A673 (cell line): ENCODE measurements at regions not wholly inside any gene's neighbourhood (a gene's known extent, or its start where the extent isn't known, plus 50 kb on each side); places are given as distances from the start of the nearest gene placed in this dataset.

Experiments
- EZH2 ChIP-seq: fragments of 200-600 bp; sonication (generic); IDR thresholded peaks from 2 replicates; pipeline ENCODE4 v1.6.1; 2017; ENCODE audit warnings: borderline replicate concordance, low read depth, mild to moderate bottlenecking, mixed read lengths, antibody characterized with exemption, low read length; ENCODE audit not compliant: poor library complexity, severe bottlenecking
- TF ChIP-seq, protein P1 (sequence below): fragments of 300-800, 200-600 bp; sonication (generic); conservative IDR thresholded peaks from 2 replicates; pipeline ENCODE4 v1.5.1; 2017; ENCODE audit warnings: low read depth, mild to moderate bottlenecking, antibody characterized with exemption, low read length, moderate library complexity, mixed read lengths

DNA sequence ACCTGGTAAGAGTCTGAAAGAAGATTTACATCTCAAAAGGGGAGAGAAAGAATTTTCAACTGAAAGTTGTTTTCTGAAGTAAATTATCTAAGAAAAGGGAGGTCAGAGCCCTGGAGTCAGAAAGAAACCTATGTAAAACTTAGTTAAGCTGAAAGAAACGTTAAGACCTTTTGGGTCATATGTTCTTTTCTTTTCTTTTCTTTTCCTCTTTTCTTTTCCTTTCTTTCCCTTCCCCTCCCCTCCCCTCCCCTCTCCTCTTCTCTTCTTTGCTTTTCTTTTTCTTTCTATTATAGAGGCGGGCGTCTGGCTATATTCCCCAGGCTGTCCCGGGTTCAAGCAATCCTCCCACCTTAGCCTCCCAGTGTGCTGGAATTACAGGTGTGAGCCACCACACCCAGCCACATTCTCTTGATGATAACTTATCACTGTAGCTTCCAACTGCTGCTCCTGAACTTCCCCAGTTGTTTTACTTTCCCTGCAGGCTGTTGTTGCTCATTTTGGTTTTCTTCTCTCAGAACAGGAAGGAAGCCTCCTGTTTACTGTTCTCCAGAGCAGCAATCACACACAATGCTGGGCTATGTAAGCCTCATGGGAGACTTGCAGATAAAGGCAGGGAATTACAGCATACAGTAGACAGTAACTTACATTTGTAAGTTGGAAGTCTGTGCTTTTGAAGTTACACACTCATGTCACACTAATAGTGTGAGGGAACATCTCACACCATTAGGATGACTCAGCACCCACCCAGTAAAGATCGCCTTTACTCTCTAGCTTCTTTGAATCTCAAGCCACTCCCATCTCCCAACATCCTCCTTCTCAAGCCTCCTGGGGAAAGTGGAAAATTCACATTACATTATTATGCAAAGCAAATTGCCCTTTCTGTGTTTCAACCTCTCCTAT lies 2216.6 kb upstream of the WWC1 start:
- TF ChIP-seq, protein P1, sequence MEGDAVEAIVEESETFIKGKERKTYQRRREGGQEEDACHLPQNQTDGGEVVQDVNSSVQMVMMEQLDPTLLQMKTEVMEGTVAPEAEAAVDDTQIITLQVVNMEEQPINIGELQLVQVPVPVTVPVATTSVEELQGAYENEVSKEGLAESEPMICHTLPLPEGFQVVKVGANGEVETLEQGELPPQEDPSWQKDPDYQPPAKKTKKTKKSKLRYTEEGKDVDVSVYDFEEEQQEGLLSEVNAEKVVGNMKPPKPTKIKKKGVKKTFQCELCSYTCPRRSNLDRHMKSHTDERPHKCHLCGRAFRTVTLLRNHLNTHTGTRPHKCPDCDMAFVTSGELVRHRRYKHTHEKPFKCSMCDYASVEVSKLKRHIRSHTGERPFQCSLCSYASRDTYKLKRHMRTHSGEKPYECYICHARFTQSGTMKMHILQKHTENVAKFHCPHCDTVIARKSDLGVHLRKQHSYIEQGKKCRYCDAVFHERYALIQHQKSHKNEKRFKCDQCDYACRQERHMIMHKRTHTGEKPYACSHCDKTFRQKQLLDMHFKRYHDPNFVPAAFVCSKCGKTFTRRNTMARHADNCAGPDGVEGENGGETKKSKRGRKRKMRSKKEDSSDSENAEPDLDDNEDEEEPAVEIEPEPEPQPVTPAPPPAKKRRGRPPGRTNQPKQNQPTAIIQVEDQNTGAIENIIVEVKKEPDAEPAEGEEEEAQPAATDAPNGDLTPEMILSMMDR = no peak
- no peak for TF ChIP-seq EZH2
